Left ventricle myocardium superior (tissue), 1 donor: ENCODE measurements at regions not wholly inside any gene's neighbourhood (a gene's known extent, or its start where the extent isn't known, plus 50 kb on each side); places are given as distances from the start of the nearest gene placed in this dataset.
"Not testable (repeated sequence)": the region's sequence is repeated elsewhere in the genome, so short reads cannot be mapped to it uniquely, and the experiment has no call there.

ENCODE experiments used
- ATAC-seq: fragments of 200-7000 bp; cut with Tn5 transposase; one replicate; pipeline ENCODE4 v1.9.1; 2020; ENCODE audit warnings: mild to moderate bottlenecking, moderate library complexity
- DNase-seq: peaks from one replicate; pipeline ENCODE4 v3.0.0-alpha.2; 2020
- intact Hi-C: fragments of 100-400 bp; cut with micrococcal nuclease; formaldehyde crosslinking; loops from one replicate; pipeline ENCODE4 v1.11.0; 2022
- donor health status: DM: no; HTN: yes; CAD: no; lungs with severe emphysema.

GRCh38 chr10:117431160-117431559, 55.9 kb upstream of the PDZD8 start:
- no peak for ATAC-seq
- intact Hi-C loops, result no loop called here
- DNase-seq, result no peak

- ATAC-seq, intact Hi-C loops: not testable (repeated sequence)
Observed at GRCh38 chr10:117430535-117430934, 55.3 kb upstream of the PDZD8 start.

GRCh38 chr10:117429643-117430265, 54.5 kb upstream of the PDZD8 start:
- ATAC-seq (no peak), DNase-seq (no peak)
- intact Hi-C loops, result no loop called here

More at GRCh38 chr10:117430535-117430934, 55.3 kb upstream of the PDZD8 start:
- DNase-seq, result not testable (repeated sequence)

- no peak for DNase-seq
- no peak for ATAC-seq
- intact Hi-C loops, result no loop called here
Observed at GRCh38 chr10:117427356-117427755, 52.1 kb upstream of the PDZD8 start.

GRCh38 chr10:117425974-117426566, 50.8 kb upstream of the PDZD8 start:
- DNase-seq (no peak), ATAC-seq (no peak)
- intact Hi-C loops, result no loop called here

GRCh38 chr10:117424883-117425649, 49.8 kb upstream of the PDZD8 start:
- no peak for ATAC-seq
- DNase-seq, result no peak
- intact Hi-C loops, result no loop called here
